ENCODE measurements at regions not wholly inside any gene's neighbourhood (a gene's known extent, or its start where the extent isn't known, plus 50 kb on each side); places are given as distances from the start of the nearest gene placed in this dataset.

- no peak for DNase-seq (ENCODE audit: low spot score)
Observed at GRCh38 chr5:158020555-158021418, 161.8 kb upstream of the CLINT1 start.

GRCh38 chr5:158017469-158017868 lies 158.5 kb upstream of the CLINT1 start:
- DNase-seq (ENCODE audit: low spot score): no peak

GRCh38 chr5:158014372-158014771 lies 155.4 kb upstream of the CLINT1 start:
- no peak for DNase-seq (ENCODE audit: low spot score)

GRCh38 chr5:158013939-158014338 lies 155.0 kb upstream of the CLINT1 start:
- DNase-seq (ENCODE audit: low spot score): no peak

GRCh38 chr5:158013303-158013702 lies 154.4 kb upstream of the CLINT1 start:
- no peak for DNase-seq (ENCODE audit: low spot score)

- no peak for DNase-seq (ENCODE audit: low spot score)
Observed at GRCh38 chr5:158011422-158011821, 152.5 kb upstream of the CLINT1 start.

- no peak for DNase-seq (ENCODE audit: low spot score)
Observed at GRCh38 chr5:158010831-158011230, 151.9 kb upstream of the CLINT1 start.

GRCh38 chr5:158007336-158007735 lies 148.4 kb upstream of the CLINT1 start:
- no peak for DNase-seq (ENCODE audit: low spot score)

- DNase-seq (ENCODE audit: low spot score): no peak
Observed at GRCh38 chr5:157999696-158000095, 140.8 kb upstream of the CLINT1 start.

- no peak for DNase-seq (ENCODE audit: low spot score)
Observed at GRCh38 chr5:157997991-157998504, 139.1 kb upstream of the CLINT1 start.

GRCh38 chr5:157994906-157995519 lies 136.1 kb upstream of the CLINT1 start:
- DNase-seq (ENCODE audit: low spot score): peak; percentile 21

- DNase-seq (ENCODE audit: low spot score): peak; percentile 51
Observed at GRCh38 chr5:157993986-157994691, 135.2 kb upstream of the CLINT1 start.

GRCh38 chr5:157993201-157993600 lies 134.3 kb upstream of the CLINT1 start:
- DNase-seq (ENCODE audit: low spot score): no peak

- no peak for DNase-seq (ENCODE audit: low spot score)
Observed at GRCh38 chr5:157990583-157991181, 131.7 kb upstream of the CLINT1 start.

GRCh38 chr5:157989296-157989695 lies 130.4 kb upstream of the CLINT1 start:
- DNase-seq (ENCODE audit: low spot score): no peak

- DNase-seq (ENCODE audit: low spot score): no peak
Observed at GRCh38 chr5:157987259-157987658, 128.3 kb upstream of the CLINT1 start.

GRCh38 chr5:157986431-157986990 lies 127.6 kb upstream of the CLINT1 start:
- no peak for DNase-seq (ENCODE audit: low spot score)

GRCh38 chr5:157984611-157985010 lies 125.7 kb upstream of the CLINT1 start:
- DNase-seq (ENCODE audit: low spot score): no peak

- DNase-seq (ENCODE audit: low spot score): no peak
Observed at GRCh38 chr5:157983906-157984551, 125.1 kb upstream of the CLINT1 start.

- DNase-seq (ENCODE audit: low spot score): no peak
Observed at GRCh38 chr5:157978061-157978460, 119.1 kb upstream of the CLINT1 start.

- no peak for DNase-seq (ENCODE audit: low spot score)
Observed at GRCh38 chr5:157976429-157976828, 117.5 kb upstream of the CLINT1 start.

All from CD4-positive, alpha-beta T cell treated with Interleukin-6 at 100 ng/mL for 8 hours (primary cell).